GM18520 (cell line): ENCODE measurements at regions not wholly inside any gene's neighbourhood (a gene's known extent, or its start where the extent isn't known, plus 50 kb on each side); places are given as distances from the start of the nearest gene placed in this dataset.

Experiments used
- ATAC-seq: cut with Tn5 transposase; IDR thresholded peaks from one replicate; pipeline ENCODE4 v1.9.1; 2021; ENCODE audit not compliant: unreplicated experiment

DNA sequence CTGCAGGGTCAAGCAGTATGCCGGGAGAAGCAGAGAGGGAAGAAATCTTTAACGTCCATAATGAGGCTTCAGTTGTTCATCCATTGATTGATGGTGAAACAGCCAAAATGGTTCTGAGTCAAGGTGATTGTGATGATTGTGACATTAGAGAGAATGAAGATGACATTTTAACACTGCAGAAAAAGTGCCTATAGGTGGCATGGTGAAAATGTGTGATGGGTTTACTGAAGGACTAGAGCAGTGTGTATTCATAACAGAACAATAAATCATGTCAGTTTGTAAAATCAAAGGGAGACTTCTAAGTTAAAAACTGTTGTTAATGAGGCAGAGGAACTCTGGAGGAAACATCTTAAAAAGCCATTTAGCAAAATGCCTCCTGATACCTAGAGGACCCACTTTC, 57.7 kb upstream of the CAND1 start:
- no peak for ATAC-seq

DNA sequence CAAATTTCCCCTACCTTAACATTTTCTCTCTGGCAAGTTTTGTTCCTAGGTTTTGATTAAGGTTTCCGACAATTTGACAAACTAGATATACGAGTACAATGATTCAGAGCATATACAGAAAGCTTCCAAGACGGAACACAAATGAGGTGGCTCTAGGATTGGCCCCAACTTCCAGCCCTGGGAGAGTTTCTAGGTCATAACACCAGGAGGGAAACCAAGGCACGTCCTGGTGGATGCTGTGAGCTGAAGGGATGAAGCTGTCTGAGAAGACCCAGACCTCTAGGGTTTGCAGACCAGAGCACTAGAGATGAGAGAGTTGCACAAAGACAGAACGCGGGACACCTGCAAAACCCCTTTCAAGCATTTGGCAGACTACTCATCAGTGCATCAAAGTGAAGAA, 51.5 kb upstream of the CAND1 start:
- no peak for ATAC-seq
